ENCODE measurements at regions not wholly inside any gene's neighbourhood (a gene's known extent, or its start where the extent isn't known, plus 50 kb on each side); places are given as distances from the start of the nearest gene placed in this dataset.
"Not testable (repeated sequence)": the region's sequence is repeated elsewhere in the genome, so short reads cannot be mapped to it uniquely, and the experiment has no call there.

- no peak for DNase-seq
These were observed 1247.8 kb upstream of the IGFBP7 start for GRCh38 chr4:58357947-58358346.

GRCh38 chr4:58325070-58325469 is 1214.9 kb upstream of the IGFBP7 start:
- DNase-seq: no peak

- no peak for DNase-seq
These were observed 1203.3 kb upstream of the IGFBP7 start for GRCh38 chr4:58313444-58313843.

- no peak for DNase-seq
These were observed 1193.3 kb upstream of the IGFBP7 start for GRCh38 chr4:58303456-58303855.

GRCh38 chr4:58301376-58301999 is 1191.3 kb upstream of the IGFBP7 start:
- no peak for DNase-seq

- no peak for DNase-seq
These were observed 1176.2 kb upstream of the IGFBP7 start for GRCh38 chr4:58286335-58286734.

GRCh38 chr4:58280928-58281327 is 1170.7 kb upstream of the IGFBP7 start:
- DNase-seq: not testable (repeated sequence)

- DNase-seq: no peak
These were observed 1165.7 kb upstream of the IGFBP7 start for GRCh38 chr4:58275856-58276255.

GRCh38 chr4:58274553-58274952 is 1164.4 kb upstream of the IGFBP7 start:
- DNase-seq: no peak

- no peak for DNase-seq
These were observed 1162.1 kb upstream of the IGFBP7 start for GRCh38 chr4:58272311-58272710.

GRCh38 chr4:58265734-58266133 is 1155.5 kb upstream of the IGFBP7 start:
- no peak for DNase-seq

- DNase-seq: no peak
These were observed 1151.3 kb upstream of the IGFBP7 start for GRCh38 chr4:58261526-58261925.

- no peak for DNase-seq
These were observed 1144.1 kb upstream of the IGFBP7 start for GRCh38 chr4:58254291-58254690.

- no peak for DNase-seq
These were observed 1142.5 kb upstream of the IGFBP7 start for GRCh38 chr4:58252656-58253055.

- DNase-seq: no peak
These were observed 1137.6 kb upstream of the IGFBP7 start for GRCh38 chr4:58247792-58248191.

- no peak for DNase-seq
These were observed 1115.3 kb upstream of the IGFBP7 start for GRCh38 chr4:58225460-58225859.

GRCh38 chr4:58219179-58219578 is 1109.0 kb upstream of the IGFBP7 start:
- DNase-seq: no peak

GRCh38 chr4:58216461-58216860 is 1106.3 kb upstream of the IGFBP7 start:
- no peak for DNase-seq

GRCh38 chr4:58214376-58214775 is 1104.2 kb upstream of the IGFBP7 start:
- DNase-seq: no peak

- no peak for DNase-seq
These were observed 1099.4 kb upstream of the IGFBP7 start for GRCh38 chr4:58209551-58209950.

- DNase-seq: no peak
These were observed 1098.8 kb upstream of the IGFBP7 start for GRCh38 chr4:58209001-58209400.

GRCh38 chr4:58205446-58206235 is 1095.5 kb upstream of the IGFBP7 start:
- DNase-seq: no peak

- no peak for DNase-seq
These were observed 1082.0 kb upstream of the IGFBP7 start for GRCh38 chr4:58192217-58192616.

- no peak for DNase-seq
These were observed 1080.9 kb upstream of the IGFBP7 start for GRCh38 chr4:58191109-58191508.

- no peak for DNase-seq
These were observed 1078.1 kb upstream of the IGFBP7 start for GRCh38 chr4:58188316-58188715.

All from activated CD4-positive, CD25-positive, alpha-beta regulatory T cell (primary cell).